Neural cell (in vitro differentiated cells): ENCODE measurements at regions not wholly inside any gene's neighbourhood (a gene's known extent, or its start where the extent isn't known, plus 50 kb on each side); places are given as distances from the start of the nearest gene placed in this dataset.

Experiments
- CTCF ChIP-seq: fragments of 450-650 bp; IDR thresholded peaks from 2 replicates; pipeline ENCODE4 v1.5.1; 2014; ENCODE audit warnings: antibody characterized with exemption, mild to moderate bottlenecking, moderate library complexity; ENCODE audit not compliant: poor library complexity, severe bottlenecking
- EP300 ChIP-seq: fragments of 450-650 bp; conservative IDR thresholded peaks from 2 replicates; pipeline ENCODE4 v1.6.1; 2014; ENCODE audit warnings: antibody characterized with exemption, mild to moderate bottlenecking, moderate library complexity; ENCODE audit not compliant: poor library complexity, severe bottlenecking
- EZH2 ChIP-seq: fragments of 200-600, 300-800 bp; shearing (Covaris generic), sonication (generic); IDR thresholded peaks from 2 replicates; pipeline ENCODE4 v1.6.1; 2014; ENCODE audit warnings: antibody characterized with exemption, low read length, borderline replicate concordance, mild to moderate bottlenecking; ENCODE audit not compliant: insufficient read depth, poor library complexity, severe bottlenecking
- MXI1 ChIP-seq: fragments of 450-650 bp; conservative IDR thresholded peaks from 2 replicates; pipeline ENCODE4 v1.6.1; 2014; ENCODE audit warnings: antibody characterized with exemption, mild to moderate bottlenecking; ENCODE audit not compliant: poor library complexity, severe bottlenecking
- POLR2AphosphoS5 ChIP-seq: IDR thresholded peaks from 2 replicates; pipeline ENCODE4 v1.6.1; 2012
- RAD21 ChIP-seq: fragments of 450-650 bp; conservative IDR thresholded peaks from 2 replicates; pipeline ENCODE4 v1.6.1; 2014; ENCODE audit warnings: antibody characterized with exemption, mild to moderate bottlenecking, moderate library complexity
- REST ChIP-seq: IDR thresholded peaks from 2 replicates; pipeline ENCODE4 v1.6.1; 2012; ENCODE audit warnings: borderline replicate concordance
- SMC3 ChIP-seq: fragments of 450-650 bp; conservative IDR thresholded peaks from 2 replicates; pipeline ENCODE4 v1.6.1; 2014; ENCODE audit warnings: antibody characterized with exemption, mild to moderate bottlenecking, moderate library complexity; ENCODE audit not compliant: poor library complexity

- TF ChIP-seq CTCF (no peak), RAD21 (no peak), EP300 (no peak), SMC3 (no peak), REST (no peak), MXI1 (no peak), EZH2 (no peak), POLR2AphosphoS5 (no peak)
Measured at GRCh38 chr11:109733245-109733644, 311.3 kb downstream of the C11orf87 start.
